B cell (primary cell): ENCODE measurements at regions not wholly inside any gene's neighbourhood (a gene's known extent, or its start where the extent isn't known, plus 50 kb on each side); places are given as distances from the start of the nearest gene placed in this dataset.

Source experiments
- ATAC-seq: fragments of 200-7000 bp; cut with Tn5 transposase; one replicate; pipeline ENCODE4 v1.10.0; 2021; ENCODE audit warnings: low read depth, mild to moderate bottlenecking, moderate number of reproducible peaks, moderate library complexity
- CTCF ChIA-PET: fragments of 350-600 bp; sonication (Branson Sonifier 250); formaldehyde crosslinking; loops from one replicate; lab custom pipeline; 2021; ENCODE audit warnings: antibody characterized with exemption, inconsistent platforms; lab: Charles Lee
- POLR2A ChIA-PET: fragments of 350-600 bp; sonication (Branson Sonifier 250); formaldehyde crosslinking; loops from one replicate; lab custom pipeline; 2021; ENCODE audit warnings: antibody characterized with exemption; lab: Charles Lee
- DNase-seq: peaks from one replicate; pipeline ENCODE4 v3.0.0; 2013
- H2AFZ ChIP-seq: 2 replicates; pipeline ENCODE4 v1.6.1; 2012; ENCODE audit warnings: mild to moderate bottlenecking, low read depth, low read length; ENCODE audit not compliant: insufficient read depth, poor library complexity, severe bottlenecking
- H3K27ac ChIP-seq, 2 donors: 1 replicate in 1 of 2; 2 replicates in 1 of 2; pipeline ENCODE4 v1.5.1; 2012 to 2013; ENCODE audit warnings: low read length in 2 of 2, mild to moderate bottlenecking in 2 of 2, moderate library complexity in 1 of 2
- H3K27me3 ChIP-seq, 4 experiments: fragments of 200-600 bp in 1 of 4; sonication (generic) in 1 of 4; replicated peaks in 1 of 4; 1 replicate in 2 of 4; 2 replicates in 2 of 4; pipeline versions ENCODE4 v1.6.1 to v1.7.0; 2013 to 2016; ENCODE audit warnings: low read length in 3 of 4, mild to moderate bottlenecking in 2 of 4, mixed read lengths in 1 of 4, moderate library complexity in 1 of 4; ENCODE audit not compliant: insufficient read depth in 4 of 4, control insufficient read depth in 3 of 4; ENCODE audit errors: control extremely low read depth in 1 of 4
- H3K36me3 ChIP-seq, 2 experiments: replicated peaks in 1 of 2; 1 replicate in 1 of 2; 2 replicates in 1 of 2; pipeline versions ENCODE4 v1.6.1 to v1.7.1; 2013; ENCODE audit warnings: low read length in 1 of 2; ENCODE audit not compliant: insufficient read depth in 2 of 2, control insufficient read depth in 1 of 2; ENCODE audit errors: control extremely low read depth in 1 of 2, extremely low read depth in 1 of 2
- H3K4me1 ChIP-seq, 2 donors: fragments of 200-600 bp in 1 of 2; sonication (generic) in 1 of 2; 1 replicate in 1 of 2; 2 replicates in 1 of 2; pipeline versions ENCODE4 v1.5.1 to v1.6.1; 2013 to 2017; ENCODE audit warnings: low read length in 2 of 2; ENCODE audit not compliant: control insufficient read depth in 2 of 2, insufficient read depth in 2 of 2
- H3K4me2 ChIP-seq: replicated peaks from 2 replicates; pipeline ENCODE3; 2012; ENCODE audit warnings: mild to moderate bottlenecking, low read depth, low read length; ENCODE audit not compliant: poor library complexity, severe bottlenecking
- H3K4me3 ChIP-seq, 5 experiments: fragments of 200-600 bp in 1 of 5; sonication (generic) in 1 of 5; 1 replicate in 3 of 5; 2 replicates in 2 of 5; pipeline versions ENCODE4 v1.5.1 to v1.7.0; 2011 to 2016; ENCODE audit warnings: low read length in 4 of 5, mild to moderate bottlenecking in 4 of 5, low read depth in 2 of 5, control low read depth in 1 of 5, moderate library complexity in 1 of 5; ENCODE audit not compliant: insufficient read depth in 1 of 5; ENCODE audit errors: control extremely low read depth in 1 of 5, extremely low read depth in 1 of 5
- H3K79me2 ChIP-seq: fragments of 200-600 bp; sonication (generic); one replicate; pipeline ENCODE4 v1.6.0; 2016; ENCODE audit warnings: low read length; ENCODE audit not compliant: control insufficient read depth, insufficient read depth
- H3K9ac ChIP-seq: fragments of 200-600 bp; sonication (generic); 2 replicates; pipeline ENCODE4 v1.6.1; 2017; ENCODE audit warnings: mild to moderate bottlenecking, low read length, moderate library complexity
- H3K9me3 ChIP-seq, 3 donors: one replicate each; pipeline versions ENCODE4 v1.6.1 to v1.7.1; 2013; ENCODE audit warnings: low read length in 2 of 3; ENCODE audit not compliant: control insufficient read depth in 2 of 3, insufficient read depth in 1 of 3; ENCODE audit errors: control extremely low read depth in 1 of 3
- H4K20me1 ChIP-seq: 2 replicates; pipeline ENCODE4 v1.6.0; 2012; ENCODE audit warnings: mild to moderate bottlenecking, low read length; ENCODE audit not compliant: insufficient read depth, control insufficient read depth, poor library complexity, severe bottlenecking
- H3K27ac Mint-ChIP-seq: one replicate; pipeline ENCODE4 v1.8.0; 2021; ENCODE audit warnings: mixed read lengths
- H3K27me3 Mint-ChIP-seq: one replicate; pipeline ENCODE4 v1.8.0; 2021; ENCODE audit warnings: mixed read lengths
- H3K4me1 Mint-ChIP-seq: one replicate; pipeline ENCODE4 v1.8.0; 2021; ENCODE audit warnings: mixed read lengths
- H3K4me3 Mint-ChIP-seq: one replicate; pipeline ENCODE4 v1.8.0; 2021; ENCODE audit warnings: mixed read lengths
- H3K9me3 Mint-ChIP-seq: one replicate; pipeline ENCODE4 v1.8.0; 2022; ENCODE audit warnings: mixed read lengths; ENCODE audit not compliant: insufficient read depth
- CTCF ChIP-seq: fragments of 200-600 bp; IDR thresholded peaks from one replicate; pipeline ENCODE4 v1.8.0; 2022; ENCODE audit warnings: antibody characterized with exemption, mild to moderate bottlenecking
- EZH2 ChIP-seq: IDR thresholded peaks from 2 replicates; pipeline ENCODE4 v1.6.1; 2012; ENCODE audit warnings: borderline replicate concordance, low read depth, mild to moderate bottlenecking, moderate library complexity, low read length; ENCODE audit not compliant: insufficient read depth, poor library complexity, severe bottlenecking
- WGBS: methylation state at CpG from one replicate; pipeline ENCODE4 v1.1.5; 2013; ENCODE audit warnings: missing lambda C conversion rate; ENCODE audit not compliant: insufficient coverage; 5-methylcytosine and 5-hydroxymethylcytosine counted together
- intact Hi-C: fragments of 100-400 bp; cut with micrococcal nuclease; formaldehyde crosslinking; loops from one replicate; pipeline ENCODE4 v1.10.0; 2022

- Histone ChIP-seq H2AFZ (no peak overlapping the region), H3K27ac (no peak overlapping the region), H3K27me3 (no peaks in the 10 kb centered on the region), H3K9ac (no peak overlapping the region), H3K79me2 (no peaks in the 10 kb centered on the region), H3K4me1 (no peaks in the 10 kb centered on the region), H3K4me2 (no peak overlapping the region), H3K9me3 (peaks cover 0 to 5% (median 0%) of the 10 kb centered on the region in 3 donors), H3K36me3 (no peaks in the 10 kb centered on the region), H4K20me1 (no peaks in the 10 kb centered on the region), H3K4me3 (no peak overlapping the region)
- no peak for ATAC-seq
- TF ChIP-seq CTCF, result no peak
- no peak for TF ChIP-seq EZH2
- ChIA-PET POLR2A (no interaction called here), CTCF (no interaction called here)
- Mint-ChIP-seq H3K9me3 (peaks cover 4% of the 10 kb centered on the region), H3K4me3 (no peak overlapping the region), H3K27ac (no peak overlapping the region), H3K4me1 (no peaks in the 10 kb centered on the region), H3K27me3 (no peaks in the 10 kb centered on the region)
- intact Hi-C loops, result no loop called here
- no peak for DNase-seq
- no CpG with 5 or more reads among the region's 1 CpG for WGBS
These were observed 201.0 kb upstream of the NEIL3 start for GRCh38 chr4:177108708-177109107.

GRCh38 chr4:177109769-177110168, 199.9 kb upstream of the NEIL3 start:
- no peak overlapping the region for H3K27ac Mint-ChIP-seq
- Histone ChIP-seq H2AFZ (no peak overlapping the region), H3K27me3 (no peaks in the 10 kb centered on the region), H3K36me3 (no peaks in the 10 kb centered on the region), H4K20me1 (no peaks in the 10 kb centered on the region), H3K9me3 (peaks cover 0 to 5% (median 0%) of the 10 kb centered on the region in 3 donors), H3K27ac (no peak overlapping the region), H3K4me3 (no peak overlapping the region), H3K4me2 (no peak overlapping the region), H3K79me2 (no peaks in the 10 kb centered on the region), H3K9ac (no peak overlapping the region), H3K4me1 (no peaks in the 10 kb centered on the region)
- no CpG with 5 or more reads among the region's 1 CpG for WGBS
- POLR2A ChIA-PET, result no interaction called here
- no peak for ATAC-seq
- intact Hi-C loops, result no loop called here
- TF ChIP-seq EZH2 (no peak), CTCF (no peak)
- H3K9me3 Mint-ChIP-seq, result peaks cover 4% of the 10 kb centered on the region
- CTCF ChIA-PET, result no interaction called here
- DNase-seq, result no peak
- H3K4me1 Mint-ChIP-seq, result no peaks in the 10 kb centered on the region
- no peaks in the 10 kb centered on the region for H3K27me3 Mint-ChIP-seq
- H3K4me3 Mint-ChIP-seq, result no peak overlapping the region
